ENCODE measurements at regions not wholly inside any gene's neighbourhood (a gene's known extent, or its start where the extent isn't known, plus 50 kb on each side); places are given as distances from the start of the nearest gene placed in this dataset.
"Not testable (repeated sequence)": the region's sequence is repeated elsewhere in the genome, so short reads cannot be mapped to it uniquely, and the experiment has no call there.

- TF ChIP-seq CTCF (IDR thresholded peaks at IDR 0.05; ENCODE audit: low read depth, low read length): no peak
- no peak for DNase-seq (ENCODE audit: low read depth in 2 of 2)
- H3K4me3 ChIP-seq (replicated peaks in 1 of 2; ENCODE audit: low read depth in 2 of 2, low read length in 2 of 2): no peak overlapping the region
Observed at GRCh38 chr6:887583-888235, 194.8 kb upstream of the EXOC2 start.

DNA sequence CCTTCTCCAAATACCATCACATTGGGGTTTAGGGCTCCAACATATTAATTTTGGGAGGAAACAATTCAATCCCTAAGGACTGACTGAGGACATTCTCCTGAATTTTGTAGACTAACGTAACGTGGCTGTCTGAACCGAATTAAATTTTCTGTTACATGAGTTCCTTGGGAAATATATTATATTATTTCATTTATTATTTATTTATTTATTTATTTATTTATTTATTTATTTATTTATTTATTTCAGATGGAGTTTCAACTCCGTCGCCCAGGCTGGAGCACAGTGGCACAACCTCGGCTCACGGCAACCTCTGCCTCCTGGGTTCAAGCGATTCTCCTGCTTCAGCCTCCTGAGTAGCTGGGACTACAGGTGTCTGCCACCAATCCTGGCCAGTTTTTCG is 193.2 kb upstream of the EXOC2 start:
- not testable (repeated sequence) for DNase-seq (ENCODE audit: low read depth in 2 of 2)

DNA sequence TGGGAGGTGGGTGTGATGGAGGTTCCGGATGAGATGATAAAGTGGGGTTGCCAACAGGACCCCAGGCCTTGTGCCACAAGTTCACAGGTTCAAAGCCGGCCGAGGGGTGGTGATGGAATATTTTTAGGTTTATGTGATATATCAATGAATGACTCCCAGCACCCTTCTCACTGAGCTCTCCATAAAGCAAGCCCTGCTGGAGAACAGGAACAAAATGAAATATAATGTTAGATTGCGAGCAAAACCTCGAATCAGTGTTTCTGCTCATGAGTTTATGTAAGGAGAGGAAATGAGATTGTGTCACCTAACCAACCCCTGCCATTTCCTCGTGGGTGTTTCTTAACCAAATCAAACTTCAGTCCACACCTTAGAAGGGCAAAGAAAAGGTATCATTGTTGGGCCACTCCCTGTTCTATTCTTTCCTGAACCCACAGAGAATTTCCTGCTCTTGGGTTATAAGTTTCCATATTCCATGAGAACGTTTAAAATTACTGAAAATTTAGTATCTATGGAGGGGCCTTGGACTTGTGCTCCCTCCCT is 192.2 kb upstream of the EXOC2 start:
- no peak for TF ChIP-seq CTCF (IDR thresholded peaks at IDR 0.05; ENCODE audit: low read depth, low read length)
- H3K4me3 ChIP-seq (replicated peaks in 1 of 2; ENCODE audit: low read depth in 2 of 2, low read length in 2 of 2): no peak overlapping the region
- DNase-seq (ENCODE audit: low read depth in 2 of 2): no peak

More for the DNA sequence above, 193.2 kb upstream of the EXOC2 start:
- H3K4me3 ChIP-seq (replicated peaks in 1 of 2; ENCODE audit: low read depth in 2 of 2, low read length in 2 of 2): not testable (repeated sequence)

DNA sequence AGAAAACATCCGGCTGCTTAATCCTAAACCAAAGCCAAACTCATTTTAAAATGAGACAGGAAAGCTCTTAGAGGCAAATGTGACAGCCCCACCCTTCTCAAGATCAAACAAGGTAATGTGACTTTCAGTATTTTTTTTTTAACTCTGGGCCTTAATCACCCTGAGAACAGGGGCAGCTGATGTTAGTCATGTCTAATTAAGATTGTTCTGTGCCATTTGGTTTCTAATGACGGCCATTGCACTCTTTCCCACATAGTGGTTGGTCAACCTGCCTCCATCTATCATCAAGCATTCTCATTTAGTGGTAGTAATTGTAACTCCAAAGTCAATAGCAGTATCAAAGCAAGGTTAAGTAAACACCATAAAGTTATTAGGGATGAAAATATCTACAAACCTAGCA is 191.6 kb upstream of the EXOC2 start:
- no peak for TF ChIP-seq CTCF (IDR thresholded peaks at IDR 0.05; ENCODE audit: low read depth, low read length)
- H3K4me3 ChIP-seq (replicated peaks in 1 of 2; ENCODE audit: low read depth in 2 of 2, low read length in 2 of 2): no peak overlapping the region
- no peak for DNase-seq (ENCODE audit: low read depth in 2 of 2)

DNA sequence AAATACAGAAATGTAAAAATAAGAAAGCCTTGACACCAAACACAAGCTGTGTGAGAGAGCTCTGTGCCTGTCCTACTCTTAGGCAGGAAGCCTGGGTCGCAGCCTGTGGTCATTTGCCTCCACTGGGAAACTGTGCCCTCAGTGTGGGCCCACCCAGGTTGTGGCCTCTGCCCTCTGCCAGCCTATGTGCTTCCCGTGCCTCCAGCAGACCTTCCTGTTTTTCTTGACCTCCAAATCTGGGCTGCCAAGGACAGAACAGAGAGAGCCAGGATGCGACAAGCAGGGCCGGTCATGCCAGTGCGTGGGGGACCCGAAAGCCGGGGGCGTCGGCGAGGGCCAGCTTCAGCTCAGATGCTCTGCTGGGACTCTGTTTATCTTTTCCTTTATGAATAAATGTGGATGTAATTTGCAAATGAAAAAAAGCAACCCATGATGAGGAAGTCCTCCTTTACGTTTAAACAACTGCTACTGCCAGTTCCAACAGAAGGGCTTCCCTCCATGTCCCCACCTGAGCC is 189.2 kb upstream of the EXOC2 start:
- DNase-seq (ENCODE audit: low read depth in 2 of 2): no peak
- no peak overlapping the region for H3K4me3 ChIP-seq (replicated peaks in 1 of 2; ENCODE audit: low read depth in 2 of 2, low read length in 2 of 2)
- no peak for TF ChIP-seq CTCF (IDR thresholded peaks at IDR 0.05; ENCODE audit: low read depth, low read length)

DNA sequence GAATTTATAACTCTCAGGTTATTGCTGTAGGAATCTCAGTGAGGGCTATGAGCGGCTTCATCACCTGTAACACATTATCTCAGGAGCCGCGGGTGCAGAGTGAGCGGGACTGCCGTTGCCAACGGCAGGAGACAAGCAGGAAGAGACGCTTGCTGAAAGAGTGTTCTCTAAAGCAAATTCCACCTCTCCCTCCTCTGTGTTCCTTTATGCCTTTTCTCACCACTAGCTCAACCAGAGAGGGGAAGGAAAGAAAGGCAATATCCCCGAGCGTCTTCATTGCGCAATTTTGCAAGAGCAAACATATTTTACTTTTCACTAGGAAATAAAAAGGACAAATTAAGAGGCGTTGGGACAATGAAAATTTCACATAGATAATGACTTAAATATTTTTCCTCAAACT is 185.2 kb upstream of the EXOC2 start:
- no peak for TF ChIP-seq CTCF (IDR thresholded peaks at IDR 0.05; ENCODE audit: low read depth, low read length)
- H3K4me3 ChIP-seq (replicated peaks in 1 of 2; ENCODE audit: low read depth in 2 of 2, low read length in 2 of 2): no peak overlapping the region
- no peak for DNase-seq (ENCODE audit: low read depth in 2 of 2)

DNA sequence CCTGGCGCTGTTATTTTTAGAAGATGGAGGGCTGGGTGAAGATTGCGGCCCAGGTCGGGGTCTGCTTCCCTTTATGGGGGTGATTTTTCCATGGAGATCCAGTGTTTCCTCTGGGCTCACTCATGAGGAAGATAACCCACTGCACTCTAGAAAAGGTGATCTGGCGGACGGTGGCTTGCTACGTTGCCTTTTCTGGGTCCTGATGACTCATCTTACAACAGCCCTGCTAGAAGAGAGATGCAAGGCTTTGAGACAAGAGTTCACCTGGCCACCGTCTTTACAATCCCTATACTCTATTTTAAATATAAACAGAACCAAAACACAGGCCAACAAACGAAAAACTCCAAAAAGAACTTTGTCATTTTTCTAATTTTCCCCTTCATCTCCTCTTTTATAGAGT is 182.1 kb upstream of the EXOC2 start:
- TF ChIP-seq CTCF (IDR thresholded peaks at IDR 0.05; ENCODE audit: low read depth, low read length): no peak
- DNase-seq (ENCODE audit: low read depth in 2 of 2): no peak
- no peak overlapping the region for H3K4me3 ChIP-seq (replicated peaks in 1 of 2; ENCODE audit: low read depth in 2 of 2, low read length in 2 of 2)
